VCaP (cell line): ENCODE measurements at regions not wholly inside any gene's neighbourhood (a gene's known extent, or its start where the extent isn't known, plus 50 kb on each side); places are given as distances from the start of the nearest gene placed in this dataset.

Experiments used
- H3K27ac ChIP-seq: fragments of 450-650 bp; 2 replicates; pipeline ENCODE4 v1.5.1; 2017
- TF ChIP-seq, protein P1 (sequence below): fragments of 450-650 bp; conservative IDR thresholded peaks from 2 replicates; pipeline ENCODE4 v1.5.1; 2017; ENCODE audit warnings: mild to moderate bottlenecking, moderate library complexity

DNA sequence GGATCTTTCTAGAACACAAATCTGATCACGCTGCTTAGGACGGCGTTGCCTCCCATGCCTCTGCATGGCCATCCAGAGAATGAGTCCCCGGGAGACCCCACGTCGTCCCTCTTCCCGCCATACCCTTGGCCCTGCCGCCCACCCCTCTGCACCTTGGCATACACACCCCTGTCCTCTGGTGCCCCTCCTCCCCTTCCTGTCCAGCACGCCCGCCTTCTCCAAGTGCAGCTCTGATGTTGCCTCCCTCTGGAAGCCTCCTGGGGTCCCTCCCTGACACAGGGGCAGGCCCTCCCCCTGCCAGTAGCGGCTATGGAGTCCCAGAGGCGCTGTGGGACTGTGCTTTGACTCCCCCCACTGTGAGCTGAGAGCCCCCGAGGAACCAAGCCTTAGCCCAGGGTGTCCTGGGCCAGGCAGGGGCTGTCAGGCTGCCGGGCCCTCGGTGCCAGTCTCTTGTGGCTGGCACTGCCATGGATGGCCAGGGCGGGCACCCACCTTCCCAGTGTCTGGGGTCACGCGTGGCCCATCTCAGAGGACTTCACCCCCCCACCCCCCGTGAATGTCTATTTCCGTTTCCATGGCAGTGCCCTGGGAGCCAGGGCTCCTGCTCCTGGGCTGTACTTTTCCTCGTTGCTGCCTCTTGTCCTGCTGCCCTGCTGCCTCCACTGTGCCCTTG lies 70.5 kb upstream of the RNU6ATAC start:
- no peak overlapping the region for H3K27ac ChIP-seq
- TF ChIP-seq, protein P1, sequence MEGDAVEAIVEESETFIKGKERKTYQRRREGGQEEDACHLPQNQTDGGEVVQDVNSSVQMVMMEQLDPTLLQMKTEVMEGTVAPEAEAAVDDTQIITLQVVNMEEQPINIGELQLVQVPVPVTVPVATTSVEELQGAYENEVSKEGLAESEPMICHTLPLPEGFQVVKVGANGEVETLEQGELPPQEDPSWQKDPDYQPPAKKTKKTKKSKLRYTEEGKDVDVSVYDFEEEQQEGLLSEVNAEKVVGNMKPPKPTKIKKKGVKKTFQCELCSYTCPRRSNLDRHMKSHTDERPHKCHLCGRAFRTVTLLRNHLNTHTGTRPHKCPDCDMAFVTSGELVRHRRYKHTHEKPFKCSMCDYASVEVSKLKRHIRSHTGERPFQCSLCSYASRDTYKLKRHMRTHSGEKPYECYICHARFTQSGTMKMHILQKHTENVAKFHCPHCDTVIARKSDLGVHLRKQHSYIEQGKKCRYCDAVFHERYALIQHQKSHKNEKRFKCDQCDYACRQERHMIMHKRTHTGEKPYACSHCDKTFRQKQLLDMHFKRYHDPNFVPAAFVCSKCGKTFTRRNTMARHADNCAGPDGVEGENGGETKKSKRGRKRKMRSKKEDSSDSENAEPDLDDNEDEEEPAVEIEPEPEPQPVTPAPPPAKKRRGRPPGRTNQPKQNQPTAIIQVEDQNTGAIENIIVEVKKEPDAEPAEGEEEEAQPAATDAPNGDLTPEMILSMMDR, result no peak

DNA sequence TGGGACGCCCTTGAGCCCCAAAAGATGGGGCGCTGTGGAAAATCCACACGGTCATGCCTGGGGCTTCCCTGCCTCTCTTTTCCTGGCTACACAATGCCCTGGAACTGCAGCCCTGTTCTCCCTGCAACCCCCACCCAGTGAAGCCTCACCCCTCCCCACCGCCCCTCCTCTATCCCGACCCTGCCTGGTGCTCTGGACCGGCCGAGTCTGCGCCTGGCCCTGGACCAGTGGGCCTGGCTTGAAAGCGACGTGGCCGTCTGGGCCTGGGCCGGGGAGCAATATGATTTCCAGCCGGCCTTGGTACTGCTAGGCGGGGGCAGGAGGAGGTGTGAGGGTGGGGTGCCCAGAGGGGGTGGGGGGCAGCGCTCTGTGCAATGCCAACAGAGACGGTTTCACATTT lies 71.0 kb upstream of the RNU6ATAC start:
- TF ChIP-seq, protein P1, result no peak
- no peak overlapping the region for H3K27ac ChIP-seq

DNA sequence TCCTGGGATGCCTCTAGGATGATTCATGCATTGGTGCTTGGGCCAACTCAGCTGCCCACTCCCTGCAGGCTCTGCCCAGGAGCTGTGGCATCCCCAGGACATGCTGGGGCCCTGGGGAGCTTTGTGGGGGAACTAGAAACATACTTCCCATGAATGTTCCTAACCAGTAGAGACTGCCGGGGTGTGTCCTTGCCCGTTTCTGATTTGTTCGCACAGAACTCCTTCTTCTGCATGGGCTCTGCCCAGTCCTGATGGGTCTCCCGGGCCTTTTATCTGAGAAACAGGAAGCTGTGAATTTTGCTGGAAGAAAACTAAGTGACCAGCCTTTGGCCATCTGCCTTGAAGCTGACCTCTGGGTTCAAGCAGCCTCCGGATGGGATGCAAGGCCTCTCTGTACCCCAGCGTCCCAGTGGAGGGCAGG lies 71.6 kb upstream of the RNU6ATAC start:
- no peak overlapping the region for H3K27ac ChIP-seq
- TF ChIP-seq, protein P1, result no peak

DNA sequence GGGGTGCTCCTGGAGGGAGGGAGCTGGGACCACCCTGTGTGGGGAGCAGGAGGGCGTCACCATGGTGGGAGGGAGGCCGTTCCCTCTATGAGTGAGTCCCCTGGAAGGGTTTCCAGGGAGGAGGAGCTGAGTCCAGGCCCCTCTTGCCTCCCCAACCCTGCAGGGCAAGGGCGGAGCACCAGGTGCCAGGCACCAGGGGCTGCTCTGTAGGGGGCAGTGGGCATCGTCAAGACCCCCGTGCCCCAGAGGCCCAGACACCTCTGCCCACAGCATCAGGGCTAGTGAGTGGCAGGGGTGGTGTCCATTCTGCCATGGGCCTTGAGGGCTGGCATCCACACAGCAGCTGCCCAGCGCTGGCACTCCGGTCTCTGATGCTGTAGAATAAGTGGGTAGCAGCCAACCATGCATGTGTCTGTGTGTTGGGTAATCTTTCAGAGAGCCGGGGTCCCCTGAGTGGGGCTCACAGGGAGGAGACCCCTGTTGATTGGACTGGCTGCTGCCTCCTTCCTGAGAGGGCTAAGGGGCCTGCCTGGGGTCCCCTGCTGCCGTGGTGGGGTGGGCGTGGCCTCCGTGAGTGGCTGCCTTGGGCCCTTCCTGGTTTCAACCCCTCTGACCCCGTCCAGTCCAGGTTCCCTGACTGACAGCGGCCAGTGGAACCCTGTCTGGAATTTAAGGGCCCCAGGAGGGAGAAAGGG lies 72.7 kb upstream of the RNU6ATAC start:
- no peak overlapping the region for H3K27ac ChIP-seq

DNA sequence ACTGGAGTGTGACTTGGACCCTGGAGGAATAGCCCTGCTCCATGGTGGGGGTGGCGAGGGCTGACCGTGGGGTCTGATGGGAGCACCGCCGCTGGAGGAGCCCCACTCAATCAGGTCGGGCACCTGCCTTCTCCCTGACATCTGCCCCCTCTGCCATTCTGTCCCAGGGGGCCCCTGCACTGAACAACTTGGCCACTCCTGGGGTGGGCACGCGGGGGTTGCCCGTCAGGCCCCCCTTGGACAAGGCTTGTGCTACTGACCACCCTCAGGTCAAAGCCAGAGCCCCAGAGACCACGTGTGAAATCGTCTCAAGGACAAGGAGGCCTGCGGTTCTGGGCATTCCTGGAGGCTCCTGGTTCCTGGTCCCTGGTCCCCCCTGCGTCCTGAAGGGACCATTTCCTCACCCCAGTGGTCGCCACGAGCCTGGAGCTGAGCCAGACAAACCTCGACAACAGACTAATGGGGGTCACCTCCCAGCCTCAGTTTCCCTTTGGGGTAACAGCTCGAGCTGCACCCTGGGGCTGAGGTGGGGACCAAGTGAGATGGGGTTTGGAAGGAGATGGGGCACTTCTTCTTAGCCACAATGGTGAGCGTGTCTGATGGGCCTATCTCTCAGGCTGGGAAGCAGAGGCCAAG lies 73.4 kb upstream of the RNU6ATAC start:
- H3K27ac ChIP-seq, result no peak overlapping the region
- TF ChIP-seq, protein P1, result no peak

More for the DNA sequence above, 72.7 kb upstream of the RNU6ATAC start:
- TF ChIP-seq, protein P1, result no peak

DNA sequence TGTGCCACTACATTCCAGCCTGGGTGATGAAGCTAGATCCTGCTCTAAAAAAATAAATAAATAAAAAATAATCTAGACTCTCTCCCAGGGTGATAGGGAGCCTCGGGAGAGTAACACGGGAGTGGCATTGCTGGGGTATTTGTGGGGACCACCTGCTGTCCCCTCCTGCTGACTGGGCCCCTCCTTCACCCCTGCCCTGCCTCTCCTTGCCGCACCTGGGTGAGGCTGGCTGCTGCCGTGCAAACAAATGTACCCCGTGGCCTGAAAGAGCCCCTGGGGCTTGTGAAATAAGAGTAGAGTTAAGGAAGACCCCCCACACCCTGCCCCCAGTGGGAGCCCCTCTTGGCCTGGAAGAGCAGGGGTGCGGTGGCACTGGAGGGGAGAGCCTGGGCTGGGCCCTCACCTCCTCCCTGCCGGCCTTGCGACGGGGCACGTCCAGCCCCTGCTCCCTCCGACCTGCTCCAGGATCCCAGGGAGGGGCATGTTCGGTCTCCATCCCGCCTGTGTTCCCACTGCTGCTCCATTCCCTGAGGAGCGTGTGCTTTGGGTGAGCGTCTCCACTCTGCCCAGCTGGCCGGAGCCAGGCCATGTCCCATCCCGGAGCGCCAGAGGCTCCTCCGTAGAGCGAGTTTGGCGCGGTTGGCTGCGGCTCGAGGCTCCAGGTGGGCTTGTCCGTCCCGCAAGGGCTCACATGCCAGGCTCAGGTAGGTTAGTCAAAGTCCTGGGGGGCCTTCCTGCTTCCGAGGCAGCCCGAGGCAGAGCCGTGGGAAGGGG lies 75.0 kb upstream of the RNU6ATAC start:
- H3K27ac ChIP-seq, result no peak overlapping the region
- TF ChIP-seq, protein P1, result no peak

DNA sequence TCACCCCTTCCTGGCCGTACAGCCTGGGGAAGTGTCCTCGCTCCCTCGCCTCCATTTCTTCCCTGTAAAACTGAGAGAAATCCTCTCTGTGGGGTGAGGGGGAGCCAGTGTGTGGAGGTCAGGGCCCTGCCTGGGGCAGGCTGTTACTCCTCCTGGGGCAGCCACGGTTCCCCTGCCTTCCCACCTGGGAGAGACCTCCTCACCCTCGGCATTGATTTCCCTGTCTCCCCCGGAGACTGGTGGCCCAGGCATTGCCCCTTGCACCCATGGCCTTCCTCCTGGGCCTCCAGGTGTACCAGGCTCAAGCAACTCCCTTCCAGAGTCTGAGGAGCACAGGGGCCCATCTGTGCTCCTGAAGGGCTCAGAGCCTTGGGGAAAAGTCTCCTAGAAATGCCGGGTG lies 75.6 kb upstream of the RNU6ATAC start:
- TF ChIP-seq, protein P1, result no peak

More for the DNA sequence above, 75.6 kb upstream of the RNU6ATAC start:
- no peak overlapping the region for H3K27ac ChIP-seq
